GM12878 (cell line): ENCODE measurements at regions not wholly inside any gene's neighbourhood (a gene's known extent, or its start where the extent isn't known, plus 50 kb on each side); places are given as distances from the start of the nearest gene placed in this dataset.

Experiments used
- ATAC-seq: fragments of 200-7000 bp; cut with Tn5 transposase; 3 replicates; pipeline ENCODE4 v1.9.1; 2020; ENCODE audit warnings: mild to moderate bottlenecking, moderate library complexity
- BruUV-seq: library from RNA; stranded (reverse); fragments of 400-500 nt; replicated peaks from 2 replicates; lab custom pipeline; 2021; lab: Mats Ljungman, UMichigan
- CTCF ChIA-PET: fragments of 300-600 bp; sonication (Branson Sonifier 250); formaldehyde crosslinking; extraction: SDS; loops from one replicate; lab custom pipeline; 2021; ENCODE audit warnings: inconsistent platforms; lab: Yijun Ruan, JAX
- POLR2A ChIA-PET: fragments of 350-600 bp; formaldehyde crosslinking; extraction: SDS; loops from one replicate; lab custom pipeline; 2021; ENCODE audit warnings: inconsistent platforms; lab: Charles Lee
- RAD21 ChIA-PET: fragments of 300-600 bp; sonication (Branson Sonifier 250); formaldehyde crosslinking; loops from one replicate; lab custom pipeline; 2023; ENCODE audit warnings: antibody characterized with exemption; ENCODE audit not compliant: unreplicated experiment; lab: Charles Lee
- SMC1A ChIA-PET: fragments of 300-600 bp; sonication (Branson Sonifier 250); formaldehyde crosslinking; loops from one replicate; lab custom pipeline; 2023; ENCODE audit not compliant: unreplicated experiment, uncharacterized antibody; lab: Charles Lee
- DNase-seq: peaks from one replicate; pipeline ENCODE4 v3.0.0-alpha.2; 2011; ENCODE audit warnings: low read depth, low spot score
- FAIRE-seq: peaks from 3 replicates; lab custom pipeline; 2011; peaks lifted over from hg19 to GRCh38; lab: Jason Lieb, UNC
- H2AFZ ChIP-seq: 2 replicates; pipeline ENCODE4 v1.6.0; 2011; ENCODE audit warnings: low read depth, low read length, control low read depth; ENCODE audit not compliant: control insufficient read depth
- H3K27ac ChIP-seq: 2 replicates; pipeline ENCODE4 v1.5.1; 2011; ENCODE audit warnings: control low read depth; ENCODE audit not compliant: control insufficient read depth, insufficient read depth
- H3K27me3 ChIP-seq, 2 experiments: replicated peaks in 1 of 2; 2 replicates each; pipeline versions ENCODE4 v1.6.0 to v1.6.1; 2011; ENCODE audit warnings: low read length in 1 of 2; ENCODE audit not compliant: control insufficient read depth in 2 of 2, insufficient read depth in 2 of 2
- H3K36me3 ChIP-seq, 2 experiments: 2 replicates each; pipeline ENCODE4 v1.5.1; 2011; ENCODE audit warnings: low read length in 1 of 2; ENCODE audit not compliant: control insufficient read depth in 2 of 2, insufficient read depth in 2 of 2
- H3K4me1 ChIP-seq: 2 replicates; pipeline ENCODE4 v1.6.1; 2011; ENCODE audit warnings: mild to moderate bottlenecking, low read length, moderate library complexity, mixed read lengths; ENCODE audit not compliant: control insufficient read depth, insufficient read depth
- H3K4me2 ChIP-seq: 2 replicates; pipeline ENCODE4 v1.6.0; 2011; ENCODE audit warnings: control low read depth; ENCODE audit not compliant: control insufficient read depth, insufficient read depth
- H3K4me3 ChIP-seq: fragments of 200-600 bp; sonication (generic); 2 replicates; pipeline ENCODE4 v1.5.1; 2016
- H3K79me2 ChIP-seq: 2 replicates; pipeline ENCODE4 v1.6.0; 2011; ENCODE audit warnings: low read length; ENCODE audit not compliant: control insufficient read depth, insufficient read depth
- H3K9ac ChIP-seq: 2 replicates; pipeline ENCODE4 v1.8.0; 2011; ENCODE audit warnings: low read length, control low read depth, mixed read lengths; ENCODE audit not compliant: control insufficient read depth, insufficient read depth
- H3K9me3 ChIP-seq: replicated peaks from 3 replicates; pipeline ENCODE4 v1.5.1; 2011; ENCODE audit warnings: mild to moderate bottlenecking, low read length; ENCODE audit not compliant: control insufficient read depth, insufficient read depth
- H4K20me1 ChIP-seq: 2 replicates; pipeline ENCODE4 v1.6.0; 2011; ENCODE audit not compliant: control insufficient read depth, insufficient read depth
- ATF3 ChIP-seq: IDR thresholded peaks from 2 replicates; pipeline ENCODE4 v1.6.1; 2011; ENCODE audit warnings: low read depth, mild to moderate bottlenecking, low read length, moderate library complexity, borderline replicate concordance; ENCODE audit errors: extremely low read depth
- CTCF ChIP-seq, 3 experiments: IDR thresholded peaks in 2 of 3; conservative IDR thresholded peaks in 1 of 3; 2 replicates each; pipeline ENCODE4 v1.5.1; 2011; ENCODE audit warnings: low read depth in 3 of 3, low read length in 3 of 3, mild to moderate bottlenecking in 3 of 3, control low read depth in 2 of 3, moderate library complexity in 2 of 3, inconsistent platforms in 1 of 3, mixed read lengths in 1 of 3; ENCODE audit not compliant: control insufficient read depth in 2 of 3, insufficient read depth in 1 of 3; ENCODE audit errors: extremely low read depth in 1 of 3
- E2F8 ChIP-seq: fragments of 450-650 bp; IDR thresholded peaks from 2 replicates; pipeline ENCODE4 v1.6.1; 2018; ENCODE audit warnings: mild to moderate bottlenecking, low read depth, moderate library complexity; ENCODE audit not compliant: partially characterized antibody
- ELK1 ChIP-seq: IDR thresholded peaks from 2 replicates; pipeline ENCODE4 v1.6.1; 2012; ENCODE audit warnings: low read depth, low read length, improper control_type of control experiment
- IRF5 ChIP-seq: fragments of 450-650 bp; IDR thresholded peaks from 2 replicates; pipeline ENCODE4 v1.6.1; 2017; ENCODE audit warnings: borderline replicate concordance
- KLF5 ChIP-seq: fragments of 450-650 bp; IDR thresholded peaks from 2 replicates; pipeline ENCODE4 v1.6.1; 2014; ENCODE audit warnings: mild to moderate bottlenecking; ENCODE audit not compliant: partially characterized antibody
- POLR2A ChIP-seq: IDR thresholded peaks from 2 replicates; pipeline ENCODE4 v1.6.1; 2011; ENCODE audit warnings: low read depth, mild to moderate bottlenecking, low read length
- RAD21 ChIP-seq: IDR thresholded peaks from 2 replicates; pipeline ENCODE4 v1.6.1; 2011; ENCODE audit warnings: mild to moderate bottlenecking, low read depth, low read length, moderate library complexity; ENCODE audit not compliant: insufficient read depth
- WGBS: methylation state at CpG from one replicate; pipeline ENCODE4 v1.1.6; 2016; ENCODE audit warnings: low lambda C conversion rate; ENCODE audit not compliant: insufficient replicate concordance, insufficient coverage; ENCODE audit errors: missing lambda C conversion rate; 5-methylcytosine and 5-hydroxymethylcytosine counted together
- in situ Hi-C: fragments of 300-500 bp; cut with MboI; formaldehyde crosslinking; loops from 9 replicates; pipeline ENCODE4 v1.14.3; 2018; ENCODE audit warnings: mixed read lengths
- intact Hi-C: fragments of 100-400 bp; cut with micrococcal nuclease; formaldehyde crosslinking; loops from one replicate; pipeline ENCODE4 v1.14.2; 2022; ENCODE audit not compliant: unreplicated experiment

- ChIA-PET POLR2A (no interaction called here), CTCF (no interaction called here), SMC1A (interaction anchor here (1.0 kb wide), 1 partner anchor 9 kb away, joined by 3 read pairs; no protein-coding TSS in a partner anchor), RAD21 (no interaction called here)
- Histone ChIP-seq H3K9ac (no peak overlapping the region), H3K27me3 (no peaks in the 10 kb centered on the region), H3K27ac (no peak overlapping the region), H3K79me2 (no peaks in the 10 kb centered on the region), H3K4me2 (no peak overlapping the region), H3K4me3 (no peak overlapping the region), H2AFZ (no peak overlapping the region), H3K4me1 (no peaks in the 10 kb centered on the region), H4K20me1 (no peaks in the 10 kb centered on the region), H3K36me3 (no peaks in the 10 kb centered on the region), H3K9me3 (no peaks in the 10 kb centered on the region)
- no peak for FAIRE-seq
- in situ Hi-C loops: no loop called here
- no TSS peak for BruUV-seq
- no peak for TF ChIP-seq E2F8
- 0 out of 6 replicates have a peak, but pooled peaks of 1 of the 3 experiments have one; percentile 7 for TF ChIP-seq CTCF (IDR thresholded peaks at IDR 0.05 in 2 of 3, conservative IDR thresholded peaks at IDR 0.05 in 1 of 3; ENCODE audit: control insufficient read depth in 2 of 3, extremely low read depth in 1 of 3, insufficient read depth in 1 of 3, low read depth in 3 of 3, low read length in 3 of 3)
- no peak for TF ChIP-seq POLR2A
- TF ChIP-seq ATF3: no peak
- TF ChIP-seq KLF5: no peak
- peak; percentile 21; the same call in 1 of the 2 replicates for TF ChIP-seq RAD21
- TF ChIP-seq ELK1: no peak
- no peak for TF ChIP-seq IRF5
- no peak for ATAC-seq
- intact Hi-C loops: no loop called here
- 6% methylated on average over 3 of the region's 3 CpGs for WGBS
- DNase-seq: no peak
Measured at GRCh38 chr2:158045362-158045761, 56.3 kb upstream of the UPP2 start.
